ENCODE measurements at regions not wholly inside any gene's neighbourhood (a gene's known extent, or its start where the extent isn't known, plus 50 kb on each side); places are given as distances from the start of the nearest gene placed in this dataset.
"Not testable (repeated sequence)": the region's sequence is repeated elsewhere in the genome, so short reads cannot be mapped to it uniquely, and the experiment has no call there.

- in situ Hi-C loops (cut with MboI; ENCODE audit: low sequenced_read_pairs, unreplicated experiment) = loop anchor here (25.0 kb wide), 1 partner anchor 350 kb away; no protein-coding TSS in a partner anchor
- DNase-seq (ENCODE audit: low spot score) = not testable (repeated sequence)
These were observed 57.0 kb upstream of the NEUROD1 start for GRCh38 chr2:181737302-181737701.

- DNase-seq (ENCODE audit: low spot score) = no peak
- in situ Hi-C loops (cut with MboI; ENCODE audit: low sequenced_read_pairs, unreplicated experiment) = loop anchor here (25.0 kb wide), 1 partner anchor 349 kb away; no protein-coding TSS in a partner anchor
These were observed 57.8 kb upstream of the NEUROD1 start for GRCh38 chr2:181738074-181738473.

DNA sequence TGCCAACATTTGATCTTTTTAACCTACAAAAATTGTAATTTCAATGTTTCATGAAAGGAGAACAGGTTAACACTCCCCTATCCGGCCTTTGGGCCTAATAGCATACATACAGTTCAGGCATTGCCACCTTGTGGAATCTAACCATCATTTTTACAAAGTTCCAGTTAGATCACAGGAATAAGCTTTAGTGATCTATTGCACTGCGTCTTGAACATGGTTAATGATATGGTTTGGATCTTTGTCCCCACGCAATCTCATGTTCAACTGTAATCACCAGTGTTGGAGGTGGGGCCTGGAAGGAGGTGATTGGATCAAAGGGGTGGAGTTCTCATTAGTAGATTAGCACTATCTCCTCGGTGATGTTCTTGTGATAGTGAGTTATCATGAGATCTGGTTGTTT, 58.2 kb upstream of the NEUROD1 start:
- in situ Hi-C loops (cut with MboI; ENCODE audit: low sequenced_read_pairs, unreplicated experiment) = loop anchor here (25.0 kb wide), 1 partner anchor 349 kb away; no protein-coding TSS in a partner anchor
- DNase-seq (ENCODE audit: low spot score) = no peak
- TF ChIP-seq, protein P1, sequence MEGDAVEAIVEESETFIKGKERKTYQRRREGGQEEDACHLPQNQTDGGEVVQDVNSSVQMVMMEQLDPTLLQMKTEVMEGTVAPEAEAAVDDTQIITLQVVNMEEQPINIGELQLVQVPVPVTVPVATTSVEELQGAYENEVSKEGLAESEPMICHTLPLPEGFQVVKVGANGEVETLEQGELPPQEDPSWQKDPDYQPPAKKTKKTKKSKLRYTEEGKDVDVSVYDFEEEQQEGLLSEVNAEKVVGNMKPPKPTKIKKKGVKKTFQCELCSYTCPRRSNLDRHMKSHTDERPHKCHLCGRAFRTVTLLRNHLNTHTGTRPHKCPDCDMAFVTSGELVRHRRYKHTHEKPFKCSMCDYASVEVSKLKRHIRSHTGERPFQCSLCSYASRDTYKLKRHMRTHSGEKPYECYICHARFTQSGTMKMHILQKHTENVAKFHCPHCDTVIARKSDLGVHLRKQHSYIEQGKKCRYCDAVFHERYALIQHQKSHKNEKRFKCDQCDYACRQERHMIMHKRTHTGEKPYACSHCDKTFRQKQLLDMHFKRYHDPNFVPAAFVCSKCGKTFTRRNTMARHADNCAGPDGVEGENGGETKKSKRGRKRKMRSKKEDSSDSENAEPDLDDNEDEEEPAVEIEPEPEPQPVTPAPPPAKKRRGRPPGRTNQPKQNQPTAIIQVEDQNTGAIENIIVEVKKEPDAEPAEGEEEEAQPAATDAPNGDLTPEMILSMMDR (IDR thresholded peaks at IDR 0.05; ENCODE audit: borderline replicate concordance, control extremely low read depth, extremely low read depth, insufficient read depth, missing control alignments) = no peak

More at GRCh38 chr2:181738074-181738473, 57.8 kb upstream of the NEUROD1 start:
- TF ChIP-seq, protein P1 (IDR thresholded peaks at IDR 0.05; ENCODE audit: borderline replicate concordance, control extremely low read depth, extremely low read depth, insufficient read depth, missing control alignments) = no peak

GRCh38 chr2:181741756-181742155, 61.4 kb upstream of the NEUROD1 start:
- DNase-seq (ENCODE audit: low spot score) = no peak
- TF ChIP-seq, protein P1 (IDR thresholded peaks at IDR 0.05; ENCODE audit: borderline replicate concordance, control extremely low read depth, extremely low read depth, insufficient read depth, missing control alignments) = no peak
- in situ Hi-C loops (cut with MboI; ENCODE audit: low sequenced_read_pairs, unreplicated experiment) = loop anchor here (25.0 kb wide), 1 partner anchor 346 kb away; no protein-coding TSS in a partner anchor

- TF ChIP-seq, protein P1 (IDR thresholded peaks at IDR 0.05; ENCODE audit: borderline replicate concordance, control extremely low read depth, extremely low read depth, insufficient read depth, missing control alignments) = no peak
- in situ Hi-C loops (cut with MboI; ENCODE audit: low sequenced_read_pairs, unreplicated experiment) = loop anchor here (25.0 kb wide), 1 partner anchor 345 kb away; no protein-coding TSS in a partner anchor
- DNase-seq (ENCODE audit: low spot score) = no peak
These were observed 62.0 kb upstream of the NEUROD1 start for GRCh38 chr2:181742361-181742760.

DNA sequence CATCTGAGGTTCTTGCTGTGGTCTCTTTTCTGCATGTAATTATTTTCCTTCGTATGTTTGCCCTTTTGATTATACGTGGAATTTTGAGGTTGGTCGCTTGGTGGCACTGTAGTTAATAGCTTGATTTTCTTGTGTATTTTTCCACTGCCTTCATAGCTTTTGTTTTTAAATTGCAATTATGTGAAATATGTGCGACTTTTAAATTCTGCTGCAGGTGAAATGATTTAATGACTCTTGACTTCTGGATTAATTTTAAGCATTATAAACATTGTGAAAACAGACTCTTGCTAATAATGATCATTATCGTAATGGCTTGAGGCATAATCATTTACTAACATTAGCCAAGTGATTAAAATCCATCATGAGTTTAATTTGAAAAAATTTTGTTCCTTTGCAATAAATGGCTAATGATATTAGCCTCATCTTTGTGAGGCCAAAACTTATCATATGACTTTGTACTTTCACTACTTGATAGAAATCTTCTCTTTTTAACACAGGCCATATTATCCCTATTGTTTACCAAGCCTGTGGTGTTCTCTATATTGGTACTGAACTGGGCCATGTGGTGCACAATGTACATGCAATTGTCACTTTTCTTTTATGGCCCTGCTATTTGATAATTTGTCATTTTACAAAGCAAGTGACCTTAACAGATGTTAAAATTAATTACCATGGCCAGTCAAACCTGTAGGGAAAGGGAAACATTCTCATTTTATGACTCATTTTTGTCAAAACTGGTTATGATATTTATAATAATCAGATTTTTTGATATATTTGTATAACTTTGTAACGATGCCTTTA, 62.8 kb upstream of the NEUROD1 start:
- DNase-seq (ENCODE audit: low spot score) = peak; percentile 27
- in situ Hi-C loops (cut with MboI; ENCODE audit: low sequenced_read_pairs, unreplicated experiment) = loop anchor here (25.0 kb wide), 1 partner anchor 344 kb away; no protein-coding TSS in a partner anchor
- TF ChIP-seq, protein P1 (IDR thresholded peaks at IDR 0.05; ENCODE audit: borderline replicate concordance, control extremely low read depth, extremely low read depth, insufficient read depth, missing control alignments) = peak; percentile 57

GRCh38 chr2:181743723-181744031, 63.4 kb upstream of the NEUROD1 start:
- in situ Hi-C loops (cut with MboI; ENCODE audit: low sequenced_read_pairs, unreplicated experiment) = loop anchor here (25.0 kb wide), 1 partner anchor 344 kb away; no protein-coding TSS in a partner anchor
- no peak for DNase-seq (ENCODE audit: low spot score)
- TF ChIP-seq, protein P1 (IDR thresholded peaks at IDR 0.05; ENCODE audit: borderline replicate concordance, control extremely low read depth, extremely low read depth, insufficient read depth, missing control alignments) = no peak
